A549 (cell line): ENCODE measurements at regions not wholly inside any gene's neighbourhood (a gene's known extent, or its start where the extent isn't known, plus 50 kb on each side); places are given as distances from the start of the nearest gene placed in this dataset.

Source experiments
- ATAC-seq, 2 experiments: fragments of 200-7000 bp in 1 of 2; fragments of >200 bp in 1 of 2; cut with Nextera tagmentation in 1 of 2; cut with Tn5 transposase in 1 of 2; 3 replicates each; pipeline versions ENCODE4 v1.8.0 to v1.9.1; 2018 to 2020; ENCODE audit warnings: mild to moderate bottlenecking in 1 of 2, moderate library complexity in 1 of 2
- CTCF ChIA-PET: fragments of 300-600 bp; sonication (Branson Sonifier 250); formaldehyde crosslinking; extraction: SDS; loops from one replicate; lab custom pipeline; 2021; ENCODE audit warnings: antibody characterized with exemption, inconsistent platforms; lab: Yijun Ruan, JAX
- POLR2A ChIA-PET: fragments of 350-600 bp; formaldehyde crosslinking; extraction: SDS; loops from one replicate; lab custom pipeline; 2021; ENCODE audit warnings: antibody characterized with exemption, inconsistent platforms; lab: Yijun Ruan, JAX
- DNase-seq, 2 experiments: peaks; one replicate each; pipeline versions ENCODE4 v3.0.0 to v3.0.0-alpha.2; 2011 to 2016; ENCODE audit warnings: low read depth in 1 of 2, low spot score in 1 of 2
- FAIRE-seq: peaks from 2 replicates; lab custom pipeline; 2011; peaks lifted over from hg19 to GRCh38; lab: Jason Lieb, UNC
- H3K27ac ChIP-seq, 2 experiments: fragments of >200 bp; sonication (Bioruptor Twin); formaldehyde crosslinking; 3 replicates each; pipeline ENCODE4 v1.5.1; 2016 to 2017
- H3K4me1 ChIP-seq: fragments of >200 bp; sonication (Bioruptor Twin); formaldehyde crosslinking; 3 replicates; pipeline ENCODE4 v1.6.1; 2016
- H3K4me2 ChIP-seq: fragments of >200 bp; sonication (Bioruptor Twin); formaldehyde crosslinking; 3 replicates; pipeline ENCODE4 v1.6.1; 2016
- H3K4me3 ChIP-seq: fragments of >200 bp; sonication (Bioruptor Twin); formaldehyde crosslinking; 3 replicates; pipeline ENCODE4 v1.5.1; 2016
- H3K9me3 ChIP-seq: fragments of >200 bp; sonication (Bioruptor Twin); formaldehyde crosslinking; 3 replicates; pipeline ENCODE4 v1.6.1; 2016
- ATOH8 ChIP-seq: fragments of 250-450 bp; sonication (Bioruptor Pico); IDR thresholded peaks from 2 replicates; pipeline ENCODE4 v1.5.0; 2020; ENCODE audit warnings: low read depth, mild to moderate bottlenecking, moderate library complexity
- BCL3 ChIP-seq: fragments of >200 bp; sonication (Bioruptor Twin); formaldehyde crosslinking; IDR thresholded peaks from 3 replicates; pipeline ENCODE4 v1.6.1; 2016
- BHLHE40 ChIP-seq: IDR thresholded peaks from 2 replicates; pipeline ENCODE4 v1.6.1; 2012; ENCODE audit warnings: low read depth, low read length, inconsistent platforms
- CBX8 ChIP-seq: fragments of 200-600 bp; sonication (generic); IDR thresholded peaks from 2 replicates; pipeline ENCODE4 v1.6.1; 2016
- CHD2 ChIP-seq: fragments of 150-350 bp; IDR thresholded peaks from 2 replicates; pipeline ENCODE4 v1.6.1; 2014; ENCODE audit warnings: low read length; ENCODE audit not compliant: partially characterized antibody
- CHD4 ChIP-seq: fragments of 200-600 bp; sonication (generic); IDR thresholded peaks from 2 replicates; pipeline ENCODE4 v1.6.1; 2016; ENCODE audit warnings: antibody characterized with exemption, mild to moderate bottlenecking, borderline replicate concordance
- ESRRA ChIP-seq: fragments of 150-350 bp; IDR thresholded peaks from 2 replicates; pipeline ENCODE4 v1.6.1; 2014; ENCODE audit warnings: mild to moderate bottlenecking, low read length, borderline replicate concordance
- FOSL2 ChIP-seq, 2 experiments: fragments of 450-650 bp in 1 of 2; fragments of >200 bp in 1 of 2; sonication (Bioruptor Twin) in 1 of 2; formaldehyde crosslinking; IDR thresholded peaks; 2 replicates each; pipeline versions ENCODE4 v1.5.0 to v1.6.1; 2016 to 2020; ENCODE audit warnings: mild to moderate bottlenecking in 1 of 2, moderate library complexity in 1 of 2
- HMGXB4 ChIP-seq: fragments of 250-450 bp; sonication (Bioruptor Pico); IDR thresholded peaks from 2 replicates; pipeline ENCODE4 v1.5.0; 2021; ENCODE audit warnings: mild to moderate bottlenecking, moderate library complexity, borderline replicate concordance
- HOXB5 ChIP-seq: fragments of 250-450 bp; sonication (Bioruptor Pico); IDR thresholded peaks from 2 replicates; pipeline ENCODE4 v1.5.0; 2020; ENCODE audit warnings: mild to moderate bottlenecking, moderate library complexity
- MAFK ChIP-seq: fragments of 450-650 bp; IDR thresholded peaks from 2 replicates; pipeline ENCODE4 v1.6.1; 2014; ENCODE audit not compliant: partially characterized antibody
- MYC ChIP-seq: IDR thresholded peaks from 2 replicates; pipeline ENCODE4 v1.6.1; 2012; ENCODE audit warnings: mild to moderate bottlenecking, inconsistent platforms, low read length, improper control_type of control experiment, borderline replicate concordance
- NR3C1 ChIP-seq: fragments of >200 bp; sonication (Bioruptor Twin); formaldehyde crosslinking; IDR thresholded peaks from 3 replicates; pipeline ENCODE4 v1.6.1; 2017
- PHF8 ChIP-seq: fragments of 200-600 bp; sonication (generic); IDR thresholded peaks from 2 replicates; pipeline ENCODE4 v1.6.1; 2016; ENCODE audit warnings: low read depth, mild to moderate bottlenecking, antibody characterized with exemption, moderate library complexity, borderline replicate concordance
- POLR2A ChIP-seq: IDR thresholded peaks from 2 replicates; pipeline ENCODE4 v1.6.1; 2012; ENCODE audit warnings: mild to moderate bottlenecking, low read length
- POLR2AphosphoS2 ChIP-seq: conservative IDR thresholded peaks from 2 replicates; pipeline ENCODE4 v1.6.1; 2012; ENCODE audit warnings: low read length, improper control_type of control experiment, inconsistent platforms
- RARB ChIP-seq: fragments of 250-450 bp; sonication (Bioruptor Pico); IDR thresholded peaks from 2 replicates; pipeline ENCODE4 v1.8.0; 2021; ENCODE audit warnings: mild to moderate bottlenecking, moderate library complexity
- RNF2 ChIP-seq: fragments of 200-600 bp; sonication (generic); IDR thresholded peaks from 2 replicates; pipeline ENCODE4 v1.6.1; 2016; ENCODE audit warnings: low read depth, mild to moderate bottlenecking, antibody characterized with exemption, moderate library complexity, borderline replicate concordance
- SMC3 ChIP-seq: fragments of >200 bp; sonication (Bioruptor Twin); formaldehyde crosslinking; IDR thresholded peaks from 3 replicates; pipeline ENCODE4 v1.6.1; 2018; ENCODE audit warnings: inconsistent platforms
- USF2 ChIP-seq: fragments of 450-650 bp; IDR thresholded peaks from 2 replicates; pipeline ENCODE4 v1.6.1; 2014; ENCODE audit warnings: antibody characterized with exemption
- ZC3H11A ChIP-seq: fragments of 450-650 bp; IDR thresholded peaks from 2 replicates; pipeline ENCODE4 v1.6.1; 2014; ENCODE audit warnings: antibody characterized with exemption, mild to moderate bottlenecking
- ZNF302 ChIP-seq: fragments of 250-450 bp; sonication (Bioruptor Pico); IDR thresholded peaks from 2 replicates; pipeline ENCODE4 v1.9.0; 2021; ENCODE audit warnings: inconsistent platforms, mild to moderate bottlenecking, moderate library complexity
- ZSCAN20 ChIP-seq: fragments of 250-450 bp; sonication (Bioruptor Pico); IDR thresholded peaks from 2 replicates; pipeline ENCODE4 v1.8.0; 2022; ENCODE audit warnings: mild to moderate bottlenecking, moderate library complexity
- WGBS: methylation state at CpG from one replicate; pipeline ENCODE4 v1.1.6; 2017; ENCODE audit errors: missing lambda C conversion rate; 5-methylcytosine and 5-hydroxymethylcytosine counted together

- POLR2A ChIA-PET, result no interaction called here
- no peak overlapping the region for H3K4me3 ChIP-seq
- no peak overlapping the region for H3K27ac ChIP-seq
- no peak for TF ChIP-seq RNF2
- TF ChIP-seq FOSL2 (IDR thresholded peaks at IDR 0.05), result no peak
- TF ChIP-seq FOSL2 (CRISPR knock-in tag; IDR thresholded peaks at IDR 0.05), result peak; percentile 56
- DNase-seq (peak in 1 of 2 experiments; percentile 27), ATAC-seq (no peak), FAIRE-seq (no peak)
- no peaks in the 10 kb centered on the region for H3K4me1 ChIP-seq
- H3K9me3 ChIP-seq, result peaks cover under 1% of the 10 kb centered on the region; the same call in 2 of the 3 replicates
- peak overlapping the region; percentile 21; the same call in 2 of the 3 replicates for H3K4me2 ChIP-seq
- CTCF ChIA-PET, result no interaction called here
- 7% methylated on average over 1 of the region's 1 CpG for WGBS
These were observed 1239.3 kb downstream of the TYW1 start for GRCh38 chr7:68235937-68236336.

GRCh38 chr7:68238204-68238805, 1241.7 kb downstream of the TYW1 start:
- no peak overlapping the region for H3K4me3 ChIP-seq
- H3K9me3 ChIP-seq, result peaks cover 8% of the 10 kb centered on the region; the same call in 2 of the 3 replicates
- no peak overlapping the region for H3K4me2 ChIP-seq
- no peak overlapping the region for H3K27ac ChIP-seq
- WGBS, result 37% methylated on average over 4 of the region's 4 CpGs
- CTCF ChIA-PET, result no interaction called here
- TF ChIP-seq BHLHE40 (no peak), NR3C1 (no peak), FOSL2 (IDR thresholded peaks at IDR 0.05) (no peak), FOSL2 (CRISPR knock-in tag; IDR thresholded peaks at IDR 0.05) (no peak), POLR2A (no peak), CHD4 (no peak), HOXB5 (no peak), PHF8 (no peak), SMC3 (no peak), ATOH8 (no peak), POLR2AphosphoS2 (no peak), CHD2 (no peak), BCL3 (no peak), HMGXB4 (CRISPR knock-in tag) (no peak)
- DNase-seq (no peak), FAIRE-seq (no peak), ATAC-seq (no peak)
- POLR2A ChIA-PET, result no interaction called here
- no peaks in the 10 kb centered on the region for H3K4me1 ChIP-seq

GRCh38 chr7:68243128-68243527, 1246.5 kb downstream of the TYW1 start:
- no peak for TF ChIP-seq NR3C1
- no peak for TF ChIP-seq ZC3H11A
- peaks cover 8% of the 10 kb centered on the region; the same call in 2 of the 3 replicates for H3K9me3 ChIP-seq
- POLR2A ChIA-PET, result no interaction called here
- CTCF ChIA-PET, result no interaction called here
- no peak for FAIRE-seq
- H3K4me1 ChIP-seq, result no peaks in the 10 kb centered on the region
- H3K27ac ChIP-seq, result no peak overlapping the region
- no peak overlapping the region for H3K4me3 ChIP-seq
- no peak for ATAC-seq
- H3K4me2 ChIP-seq, result no peak overlapping the region
- WGBS, result 13% methylated on average over 2 of the region's 2 CpGs
- no peak for DNase-seq

- WGBS, result 51% methylated on average over 7 of the region's 7 CpGs
- DNase-seq (no peak), FAIRE-seq (no peak), ATAC-seq (no peak)
- Histone ChIP-seq H3K9me3 (peaks cover 8% of the 10 kb centered on the region; the same call in 2 of the 3 replicates), H3K4me1 (no peaks in the 10 kb centered on the region), H3K4me2 (no peak overlapping the region), H3K4me3 (no peak overlapping the region), H3K27ac (no peak overlapping the region)
- ChIA-PET CTCF (no interaction called here), POLR2A (no interaction called here)
- TF ChIP-seq PHF8, result no peak
- no peak for TF ChIP-seq MAFK
- TF ChIP-seq ZSCAN20, result no peak
- TF ChIP-seq USF2, result no peak
- no peak for TF ChIP-seq MYC
- TF ChIP-seq BCL3, result no peak
- no peak for TF ChIP-seq CBX8
- TF ChIP-seq ZC3H11A, result no peak
- no peak for TF ChIP-seq RARB
- TF ChIP-seq ESRRA, result no peak
- no peak for TF ChIP-seq SMC3
- no peak for TF ChIP-seq ZNF302 (CRISPR knock-in tag)
- TF ChIP-seq ATOH8, result no peak
These were observed 1247.8 kb downstream of the TYW1 start for GRCh38 chr7:68244389-68244788.
